ENCODE measurements at regions not wholly inside any gene's neighbourhood (a gene's known extent, or its start where the extent isn't known, plus 50 kb on each side); places are given as distances from the start of the nearest gene placed in this dataset.
A peak's percentile ranks its signal among the peaks of the same experiment; 100 is the strongest.
"Not testable (repeated sequence)": the region's sequence is repeated elsewhere in the genome, so short reads cannot be mapped to it uniquely, and the experiment has no call there.

- no peaks in the 10 kb centered on the region for H3K36me3 ChIP-seq
- no peaks in the 10 kb centered on the region for H3K9me3 ChIP-seq
- H3K4me1 ChIP-seq (ENCODE audit: control insufficient read depth in 1 of 2, low read depth in 2 of 2): peaks cover 3 to 17% of the 10 kb centered on the region in 2 donors
- ATAC-seq (ENCODE audit: insufficient number of reproducible peaks, low FRiP score, low read depth) (no peak), DNase-seq (ENCODE audit: low spot score) (no peak)
- no peak for TF ChIP-seq CTCF (IDR thresholded peaks at IDR 0.05)
- peak overlapping the region; percentile 82 for H3K4me3 ChIP-seq
- H3K27me3 ChIP-seq (replicated peaks; ENCODE audit: insufficient read depth): no peaks in the 10 kb centered on the region
- H3K27ac ChIP-seq: peak overlapping the region; percentile 95 to 96
These were observed 75.2 kb downstream of the OR2B2 start for GRCh38 chr6:27836783-27837624.

GRCh38 chr6:27836141-27836782 lies 75.9 kb downstream of the OR2B2 start:
- DNase-seq (ENCODE audit: low spot score) (no peak), ATAC-seq (ENCODE audit: insufficient number of reproducible peaks, low FRiP score, low read depth) (no peak)
- no peaks in the 10 kb centered on the region for H3K27me3 ChIP-seq (replicated peaks; ENCODE audit: insufficient read depth)
- no peaks in the 10 kb centered on the region for H3K9me3 ChIP-seq
- no peaks in the 10 kb centered on the region for H3K36me3 ChIP-seq
- no peak for TF ChIP-seq CTCF (IDR thresholded peaks at IDR 0.05)
- peak overlapping the region; percentile 95 to 96 for H3K27ac ChIP-seq
- peaks cover 3 to 17% of the 10 kb centered on the region in 2 donors for H3K4me1 ChIP-seq (ENCODE audit: control insufficient read depth in 1 of 2, low read depth in 2 of 2)
- H3K4me3 ChIP-seq: peak overlapping the region; percentile 82

- Histone ChIP-seq H3K4me1 (ENCODE audit: control insufficient read depth in 1 of 2, low read depth in 2 of 2) (peaks cover 3 to 25% of the 10 kb centered on the region in 2 donors), H3K27ac (no peak overlapping the region), H3K27me3 (replicated peaks; ENCODE audit: insufficient read depth) (no peaks in the 10 kb centered on the region), H3K36me3 (no peaks in the 10 kb centered on the region), H3K9me3 (no peaks in the 10 kb centered on the region), H3K4me3 (no peak overlapping the region)
- ATAC-seq (ENCODE audit: insufficient number of reproducible peaks, low FRiP score, low read depth) (no peak), DNase-seq (ENCODE audit: low spot score) (no peak)
- TF ChIP-seq CTCF (IDR thresholded peaks at IDR 0.05): no peak
These were observed 77.2 kb downstream of the OR2B2 start for GRCh38 chr6:27834879-27835549.

GRCh38 chr6:27834384-27834783 lies 77.8 kb downstream of the OR2B2 start:
- no peak overlapping the region for H3K27ac ChIP-seq
- H3K4me3 ChIP-seq: no peak overlapping the region
- no peaks in the 10 kb centered on the region for H3K27me3 ChIP-seq (replicated peaks; ENCODE audit: insufficient read depth)
- no peaks in the 10 kb centered on the region for H3K36me3 ChIP-seq
- no peak for TF ChIP-seq CTCF (IDR thresholded peaks at IDR 0.05)
- H3K4me1 ChIP-seq (ENCODE audit: control insufficient read depth in 1 of 2, low read depth in 2 of 2): peaks cover 3 to 25% of the 10 kb centered on the region in 2 donors
- ATAC-seq (ENCODE audit: insufficient number of reproducible peaks, low FRiP score, low read depth) (no peak), DNase-seq (ENCODE audit: low spot score) (no peak)
- H3K9me3 ChIP-seq: no peaks in the 10 kb centered on the region

- not testable (repeated sequence) for H3K36me3 ChIP-seq; DNase-seq (ENCODE audit: low spot score); H3K27me3 ChIP-seq (replicated peaks; ENCODE audit: insufficient read depth); H3K9me3 ChIP-seq
- Histone ChIP-seq H3K4me1 (ENCODE audit: control insufficient read depth in 1 of 2, low read depth in 2 of 2) (peaks cover 3 to 23% of the 10 kb centered on the region in 2 donors), H3K27ac (peak overlapping the region; percentile 29 to 74), H3K4me3 (peak overlapping the region; percentile 70)
- ATAC-seq (ENCODE audit: insufficient number of reproducible peaks, low FRiP score, low read depth): peak; percentile 62
These were observed 80.6 kb downstream of the OR2B2 start for GRCh38 chr6:27831434-27832081.

- DNase-seq (ENCODE audit: low spot score); H3K9me3 ChIP-seq; H3K36me3 ChIP-seq; H3K27me3 ChIP-seq (replicated peaks; ENCODE audit: insufficient read depth): not testable (repeated sequence)
- ATAC-seq (ENCODE audit: insufficient number of reproducible peaks, low FRiP score, low read depth): peak; percentile 18
- peak overlapping the region; percentile 70 for H3K4me3 ChIP-seq
- H3K27ac ChIP-seq: peak overlapping the region; percentile 52 to 74
- peaks cover 0 to 15% of the 10 kb centered on the region in 2 donors for H3K4me1 ChIP-seq (ENCODE audit: control insufficient read depth in 1 of 2, low read depth in 2 of 2)
These were observed 81.4 kb downstream of the OR2B2 start for GRCh38 chr6:27830600-27831433.
